ENCODE measurements at regions not wholly inside any gene's neighbourhood (a gene's known extent, or its start where the extent isn't known, plus 50 kb on each side); places are given as distances from the start of the nearest gene placed in this dataset.

GRCh38 chr15:39491886-39492490 lies 88.9 kb upstream of the THBS1 start:
- TF ChIP-seq YY1 (IDR thresholded peaks at IDR 0.05; ENCODE audit: insufficient read depth, insufficient read length) (no peak), ZNF274 (IDR thresholded peaks at IDR 0.05; ENCODE audit: low read depth, low read length) (no peak)
